Endothelial cell of umbilical vein (primary cell): ENCODE measurements at regions not wholly inside any gene's neighbourhood (a gene's known extent, or its start where the extent isn't known, plus 50 kb on each side); places are given as distances from the start of the nearest gene placed in this dataset.

Source experiments
- BruUV-seq: library from RNA; stranded (reverse); fragments of 400-500 nt; replicated peaks from 2 replicates; lab custom pipeline; 2021; lab: Mats Ljungman, UMichigan
- CTCF ChIA-PET: fragments of 300-600, 350-600 bp; sonication (Branson Sonifier 250); formaldehyde crosslinking; loops from one replicate; lab custom pipeline; 2021; ENCODE audit warnings: antibody characterized with exemption, inconsistent platforms; lab: Charles Lee
- POLR2A ChIA-PET: fragments of 300-600, 350-600 bp; sonication (Branson Sonifier 250); formaldehyde crosslinking; loops from one replicate; lab custom pipeline; 2021; ENCODE audit warnings: antibody characterized with exemption, inconsistent platforms; lab: Charles Lee
- DNase-seq: peaks from one replicate; pipeline ENCODE4 v3.0.0-alpha.2; 2011; ENCODE audit warnings: low read depth, low spot score
- FAIRE-seq: peaks from 2 replicates; lab custom pipeline; 2011; peaks lifted over from hg19 to GRCh38; lab: Jason Lieb, UNC
- H2AFZ ChIP-seq: 2 replicates; pipeline ENCODE4 v1.6.0; 2012; ENCODE audit warnings: low read depth, low read length, control low read depth, inconsistent platforms
- H3K27ac ChIP-seq: 2 replicates; pipeline ENCODE4 v1.5.1; 2011; ENCODE audit warnings: low read depth, mild to moderate bottlenecking, control low read depth, low read length, moderate library complexity; ENCODE audit not compliant: insufficient read depth
- H3K27me3 ChIP-seq, 2 experiments: 2 replicates each; pipeline versions ENCODE4 v1.6.0 to v1.6.1; 2011; ENCODE audit warnings: low read length in 2 of 2, mixed read lengths in 1 of 2; ENCODE audit not compliant: control insufficient read depth in 2 of 2, insufficient read depth in 2 of 2
- H3K36me3 ChIP-seq, 2 experiments: 2 replicates in 1 of 2; 3 replicates in 1 of 2; pipeline ENCODE4 v1.5.1; 2011; ENCODE audit warnings: low read length in 2 of 2, mild to moderate bottlenecking in 1 of 2, moderate library complexity in 1 of 2; ENCODE audit not compliant: control insufficient read depth in 2 of 2, insufficient read depth in 2 of 2; ENCODE audit errors: extremely low read depth in 1 of 2
- H3K4me1 ChIP-seq: 3 replicates; pipeline ENCODE4 v1.5.1; 2011; ENCODE audit warnings: mild to moderate bottlenecking, low read length; ENCODE audit not compliant: control insufficient read depth, insufficient read depth; ENCODE audit errors: extremely low read depth
- H3K4me2 ChIP-seq: 2 replicates; pipeline ENCODE4 v1.6.1; 2011; ENCODE audit warnings: low read length, control low read depth, mixed read lengths; ENCODE audit not compliant: insufficient read depth
- H3K4me3 ChIP-seq, 3 experiments: fragments of 200-600 bp in 1 of 3; sonication (generic), shearing (Covaris generic) in 1 of 3; replicated peaks in 1 of 3; 2 replicates each; pipeline ENCODE4 v1.5.1; 2011 to 2016; ENCODE audit warnings: control low read depth in 3 of 3, low read length in 3 of 3, mild to moderate bottlenecking in 2 of 3, inconsistent platforms in 1 of 3, low read depth in 1 of 3, moderate library complexity in 1 of 3; ENCODE audit not compliant: insufficient read depth in 1 of 3
- H3K79me2 ChIP-seq: 2 replicates; pipeline ENCODE4 v1.6.0; 2012; ENCODE audit warnings: low read length, inconsistent platforms; ENCODE audit not compliant: control insufficient read depth, insufficient read depth
- H3K9ac ChIP-seq: replicated peaks from 2 replicates; pipeline ENCODE3; 2011; ENCODE audit warnings: low read length, control low read depth; ENCODE audit not compliant: insufficient read depth; ENCODE audit errors: extremely low read depth
- H3K9me1 ChIP-seq: replicated peaks from 3 replicates; pipeline ENCODE4 v1.6.0; 2011; ENCODE audit warnings: mild to moderate bottlenecking, low read length; ENCODE audit not compliant: control insufficient read depth, insufficient read depth; ENCODE audit errors: extremely low read depth
- H3K9me3 ChIP-seq: replicated peaks from 2 replicates; pipeline ENCODE4 v1.5.1; 2012; ENCODE audit warnings: low read length, inconsistent platforms; ENCODE audit not compliant: control insufficient read depth, insufficient read depth
- H4K20me1 ChIP-seq: replicated peaks from 2 replicates; pipeline ENCODE3; 2011; ENCODE audit warnings: mild to moderate bottlenecking, low read length; ENCODE audit not compliant: control insufficient read depth, insufficient read depth; ENCODE audit errors: extremely low read depth
- EZH2 ChIP-seq: IDR thresholded peaks from 2 replicates; pipeline ENCODE4 v1.6.1; 2012; ENCODE audit warnings: borderline replicate concordance, low read depth, mild to moderate bottlenecking, moderate library complexity, low read length, inconsistent platforms; ENCODE audit not compliant: severe bottlenecking
- FOS ChIP-seq: IDR thresholded peaks from 2 replicates; pipeline ENCODE4 v1.6.1; 2011; ENCODE audit warnings: mild to moderate bottlenecking, low read length, moderate library complexity, borderline replicate concordance; ENCODE audit not compliant: insufficient read depth
- GATA2 ChIP-seq: IDR thresholded peaks from 2 replicates; pipeline ENCODE4 v1.7.0; 2011; ENCODE audit warnings: low read depth, mild to moderate bottlenecking, moderate library complexity, mixed read lengths, low read length; ENCODE audit not compliant: insufficient read length, insufficient read depth
- JUN ChIP-seq: IDR thresholded peaks from 2 replicates; pipeline ENCODE4 v1.6.1; 2011; ENCODE audit warnings: borderline replicate concordance, low read depth; ENCODE audit not compliant: insufficient read length, insufficient read depth
- MAX ChIP-seq: IDR thresholded peaks from 2 replicates; pipeline ENCODE4 v1.6.1; 2011; ENCODE audit not compliant: insufficient read depth, insufficient read length
- MYC ChIP-seq: IDR thresholded peaks from one replicate; pipeline ENCODE4 v1.6.1; 2011; ENCODE audit warnings: mild to moderate bottlenecking, low read depth, low read length
- POLR2AphosphoS5 ChIP-seq: IDR thresholded peaks from 2 replicates; pipeline ENCODE4 v1.6.1; 2012; ENCODE audit warnings: low read depth, mild to moderate bottlenecking, control low read depth, low read length, moderate library complexity; ENCODE audit not compliant: insufficient read depth
- dilution Hi-C: fragments of 300-500 bp; cut with MboI; formaldehyde crosslinking; loops from one replicate; pipeline ENCODE4 v1.15.0; 2019; ENCODE audit warnings: low sequenced_read_pairs; ENCODE audit not compliant: extremely low pct_ligation_motif_present
- intact Hi-C: fragments of 100-400 bp; cut with micrococcal nuclease; formaldehyde crosslinking; loops from one replicate; pipeline ENCODE4 v1.10.0; 2022
- TF ChIP-seq, protein P1 (sequence below), 2 donors: IDR thresholded peaks; 1 replicate in 1 of 2; 2 replicates in 1 of 2; pipeline ENCODE4 v1.5.1; 2011; ENCODE audit warnings: low read length in 2 of 2, mild to moderate bottlenecking in 2 of 2, moderate library complexity in 2 of 2, control low read depth in 1 of 2, inconsistent platforms in 1 of 2, low read depth in 1 of 2; ENCODE audit not compliant: insufficient read depth in 1 of 2; ENCODE audit errors: extremely low read depth in 1 of 2

DNA sequence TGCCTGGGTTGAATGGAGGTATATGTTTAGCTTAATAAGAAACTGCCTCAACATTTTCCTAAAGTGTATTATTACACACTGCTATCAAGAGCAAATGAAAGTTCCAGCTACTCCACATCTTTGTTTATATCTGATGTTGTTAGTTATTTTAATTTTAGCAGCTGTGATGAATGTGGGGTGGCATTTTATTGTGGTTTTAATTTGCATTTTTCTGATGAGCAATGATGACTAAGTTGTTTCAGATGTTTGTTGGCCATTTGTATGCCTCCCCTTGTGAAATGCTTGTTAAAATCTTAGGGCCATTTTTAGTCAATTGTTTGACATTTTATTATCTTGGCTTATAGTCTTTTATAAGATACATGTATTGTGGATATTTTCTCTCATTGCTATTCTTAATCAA is 260.4 kb upstream of the SLCO3A1 start:
- CTCF ChIA-PET, result no interaction called here
- BruUV-seq, result no TSS peak
- Histone ChIP-seq H3K9me1 (no peaks in the 10 kb centered on the region), H3K9ac (no peak overlapping the region), H3K4me1 (no peaks in the 10 kb centered on the region), H3K36me3 (no peaks in the 10 kb centered on the region), H3K79me2 (no peaks in the 10 kb centered on the region), H4K20me1 (no peaks in the 10 kb centered on the region), H3K27ac (no peak overlapping the region), H2AFZ (no peak overlapping the region), H3K4me2 (no peak overlapping the region), H3K4me3 (no peak overlapping the region), H3K27me3 (no peaks in the 10 kb centered on the region), H3K9me3 (peaks cover 4% of the 10 kb centered on the region)
- POLR2A ChIA-PET, result no interaction called here
- dilution Hi-C loops, result no loop called here
- no peak for FAIRE-seq
- intact Hi-C loops, result no loop called here
- TF ChIP-seq MAX (no peak), POLR2AphosphoS5 (no peak), MYC (no peak), FOS (no peak), JUN (no peak), EZH2 (no peak), GATA2 (no peak)
- TF ChIP-seq, protein P1, sequence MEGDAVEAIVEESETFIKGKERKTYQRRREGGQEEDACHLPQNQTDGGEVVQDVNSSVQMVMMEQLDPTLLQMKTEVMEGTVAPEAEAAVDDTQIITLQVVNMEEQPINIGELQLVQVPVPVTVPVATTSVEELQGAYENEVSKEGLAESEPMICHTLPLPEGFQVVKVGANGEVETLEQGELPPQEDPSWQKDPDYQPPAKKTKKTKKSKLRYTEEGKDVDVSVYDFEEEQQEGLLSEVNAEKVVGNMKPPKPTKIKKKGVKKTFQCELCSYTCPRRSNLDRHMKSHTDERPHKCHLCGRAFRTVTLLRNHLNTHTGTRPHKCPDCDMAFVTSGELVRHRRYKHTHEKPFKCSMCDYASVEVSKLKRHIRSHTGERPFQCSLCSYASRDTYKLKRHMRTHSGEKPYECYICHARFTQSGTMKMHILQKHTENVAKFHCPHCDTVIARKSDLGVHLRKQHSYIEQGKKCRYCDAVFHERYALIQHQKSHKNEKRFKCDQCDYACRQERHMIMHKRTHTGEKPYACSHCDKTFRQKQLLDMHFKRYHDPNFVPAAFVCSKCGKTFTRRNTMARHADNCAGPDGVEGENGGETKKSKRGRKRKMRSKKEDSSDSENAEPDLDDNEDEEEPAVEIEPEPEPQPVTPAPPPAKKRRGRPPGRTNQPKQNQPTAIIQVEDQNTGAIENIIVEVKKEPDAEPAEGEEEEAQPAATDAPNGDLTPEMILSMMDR (IDR thresholded peaks at IDR 0.05; ENCODE audit: extremely low read depth in 1 of 2, insufficient read depth in 1 of 2, low read depth in 1 of 2, low read length in 2 of 2), result no peak
- DNase-seq, result no peak
